ENCODE measurements at regions not wholly inside any gene's neighbourhood (a gene's known extent, or its start where the extent isn't known, plus 50 kb on each side); places are given as distances from the start of the nearest gene placed in this dataset.

DNA sequence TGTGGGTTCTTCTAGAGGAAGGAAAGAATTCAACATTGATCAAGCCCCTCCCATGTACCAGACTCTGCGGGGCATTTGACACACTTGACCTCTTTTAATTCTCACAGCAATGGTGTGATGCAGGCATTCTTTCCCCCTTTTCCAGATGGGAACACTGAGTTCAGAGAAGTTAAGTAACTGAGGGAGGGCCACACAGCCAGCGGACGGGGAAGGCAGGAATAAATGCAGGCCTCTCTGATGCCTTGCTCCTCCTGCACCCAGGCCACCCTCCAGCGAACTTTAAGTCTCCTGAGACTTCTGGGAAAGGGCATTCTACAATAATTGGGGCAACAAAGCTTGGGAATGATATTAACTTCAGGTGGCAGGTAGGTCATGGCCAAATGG lies 227.4 kb downstream of the UACA start:
- TF ChIP-seq, protein P1, sequence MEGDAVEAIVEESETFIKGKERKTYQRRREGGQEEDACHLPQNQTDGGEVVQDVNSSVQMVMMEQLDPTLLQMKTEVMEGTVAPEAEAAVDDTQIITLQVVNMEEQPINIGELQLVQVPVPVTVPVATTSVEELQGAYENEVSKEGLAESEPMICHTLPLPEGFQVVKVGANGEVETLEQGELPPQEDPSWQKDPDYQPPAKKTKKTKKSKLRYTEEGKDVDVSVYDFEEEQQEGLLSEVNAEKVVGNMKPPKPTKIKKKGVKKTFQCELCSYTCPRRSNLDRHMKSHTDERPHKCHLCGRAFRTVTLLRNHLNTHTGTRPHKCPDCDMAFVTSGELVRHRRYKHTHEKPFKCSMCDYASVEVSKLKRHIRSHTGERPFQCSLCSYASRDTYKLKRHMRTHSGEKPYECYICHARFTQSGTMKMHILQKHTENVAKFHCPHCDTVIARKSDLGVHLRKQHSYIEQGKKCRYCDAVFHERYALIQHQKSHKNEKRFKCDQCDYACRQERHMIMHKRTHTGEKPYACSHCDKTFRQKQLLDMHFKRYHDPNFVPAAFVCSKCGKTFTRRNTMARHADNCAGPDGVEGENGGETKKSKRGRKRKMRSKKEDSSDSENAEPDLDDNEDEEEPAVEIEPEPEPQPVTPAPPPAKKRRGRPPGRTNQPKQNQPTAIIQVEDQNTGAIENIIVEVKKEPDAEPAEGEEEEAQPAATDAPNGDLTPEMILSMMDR (IDR thresholded peaks at IDR 0.05): no peak
- TF ChIP-seq EP300 (IDR thresholded peaks at IDR 0.05) (no peak), POLR2A (IDR thresholded peaks at IDR 0.05) (no peak)

Data from stomach (tissue), 4 donors.